ENCODE measurements at regions not wholly inside any gene's neighbourhood (a gene's known extent, or its start where the extent isn't known, plus 50 kb on each side); places are given as distances from the start of the nearest gene placed in this dataset.

DNA sequence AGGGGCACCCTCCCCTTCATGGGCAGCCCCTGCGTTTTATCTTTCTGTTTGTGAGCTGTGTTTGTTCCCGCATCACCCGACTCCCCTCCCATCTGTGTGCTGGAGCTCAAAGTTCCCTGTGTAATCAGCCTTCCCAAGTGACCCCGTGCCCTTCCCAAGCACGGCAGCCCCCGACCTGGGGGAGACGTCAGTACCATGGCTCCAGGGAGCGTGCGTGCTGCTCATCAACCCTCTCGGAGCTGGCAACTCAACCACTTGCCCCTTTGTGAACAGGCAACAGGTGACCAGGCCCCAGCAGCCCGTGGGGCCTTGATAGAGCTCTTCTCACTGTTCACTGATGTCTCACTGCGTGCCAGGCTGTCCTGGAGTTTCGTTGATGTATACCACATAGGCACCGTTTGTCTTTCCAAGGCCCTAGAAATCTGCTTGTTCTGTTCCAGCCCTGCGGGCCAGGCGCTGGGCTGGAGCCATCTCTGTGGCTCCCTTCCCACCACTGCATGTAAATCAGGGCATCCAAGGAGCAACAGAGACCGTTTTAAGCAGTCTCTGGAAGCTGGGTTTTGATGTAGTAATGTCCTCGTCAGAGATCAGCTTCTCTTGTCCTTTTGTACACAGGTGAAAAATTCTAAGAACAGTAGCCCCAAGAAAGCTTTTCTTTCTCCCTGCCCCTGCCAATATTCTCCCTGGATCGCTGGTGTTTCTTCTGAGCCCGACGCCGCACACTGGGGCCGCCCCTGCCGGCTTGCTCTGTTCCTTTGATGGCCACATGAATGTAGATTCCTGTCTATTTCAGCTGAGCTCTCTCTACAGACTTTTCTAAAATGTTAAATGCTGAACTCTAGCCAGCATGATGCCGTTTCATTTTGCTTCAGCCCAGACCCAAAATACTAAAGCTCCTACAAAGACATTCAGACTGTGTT lies 107.0 kb upstream of the PTPRM start:
- H3K4me3 ChIP-seq, result peak overlapping the region; percentile 33 to 41
- no peaks in the 10 kb centered on the region for H3K36me3 ChIP-seq
- peak; percentile 49 for ATAC-seq
- TF ChIP-seq POLR2AphosphoS5 (IDR thresholded peaks at IDR 0.05), result no peak
- TF ChIP-seq, protein P1, sequence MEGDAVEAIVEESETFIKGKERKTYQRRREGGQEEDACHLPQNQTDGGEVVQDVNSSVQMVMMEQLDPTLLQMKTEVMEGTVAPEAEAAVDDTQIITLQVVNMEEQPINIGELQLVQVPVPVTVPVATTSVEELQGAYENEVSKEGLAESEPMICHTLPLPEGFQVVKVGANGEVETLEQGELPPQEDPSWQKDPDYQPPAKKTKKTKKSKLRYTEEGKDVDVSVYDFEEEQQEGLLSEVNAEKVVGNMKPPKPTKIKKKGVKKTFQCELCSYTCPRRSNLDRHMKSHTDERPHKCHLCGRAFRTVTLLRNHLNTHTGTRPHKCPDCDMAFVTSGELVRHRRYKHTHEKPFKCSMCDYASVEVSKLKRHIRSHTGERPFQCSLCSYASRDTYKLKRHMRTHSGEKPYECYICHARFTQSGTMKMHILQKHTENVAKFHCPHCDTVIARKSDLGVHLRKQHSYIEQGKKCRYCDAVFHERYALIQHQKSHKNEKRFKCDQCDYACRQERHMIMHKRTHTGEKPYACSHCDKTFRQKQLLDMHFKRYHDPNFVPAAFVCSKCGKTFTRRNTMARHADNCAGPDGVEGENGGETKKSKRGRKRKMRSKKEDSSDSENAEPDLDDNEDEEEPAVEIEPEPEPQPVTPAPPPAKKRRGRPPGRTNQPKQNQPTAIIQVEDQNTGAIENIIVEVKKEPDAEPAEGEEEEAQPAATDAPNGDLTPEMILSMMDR (IDR thresholded peaks at IDR 0.05), result peak in 1 of 4 experiments; percentile 14
- 17 to 26% methylated on average over 6 to 12 of the region's 25 CpGs for WGBS, 2 donors (ENCODE audit: low coverage in 1 of 2)
- peaks cover 6 to 75% (median 7%) of the 10 kb centered on the region in 3 donors for H3K4me1 ChIP-seq
- H3K9me3 ChIP-seq, result no peaks in the 10 kb centered on the region
- peak overlapping the region; percentile 87 to 96 (median 88) for H3K27ac ChIP-seq
- H3K27me3 ChIP-seq, result no peaks in the 10 kb centered on the region

- ATAC-seq, result peak; percentile 83
- 40 to 60% methylated on average over 1 of the region's 1 CpG for WGBS, 2 donors (ENCODE audit: low coverage in 1 of 2)
- TF ChIP-seq, protein P1 (IDR thresholded peaks at IDR 0.05), result no peak
- TF ChIP-seq POLR2AphosphoS5 (IDR thresholded peaks at IDR 0.05), result peak; percentile 78
- no peak for TF ChIP-seq POLR2A (IDR thresholded peaks at IDR 0.05)
- Histone ChIP-seq H3K36me3 (no peaks in the 10 kb centered on the region), H3K27me3 (no peaks in the 10 kb centered on the region), H3K9me3 (no peaks in the 10 kb centered on the region), H3K4me3 (no peak overlapping the region), H3K27ac (peak overlapping the region; percentile 62 to 87 (median 82)), H3K4me1 (peaks cover 6 to 65% (median 7%) of the 10 kb centered on the region in 3 donors)
Measured at GRCh38 chr18:7464245-7464966, 102.7 kb upstream of the PTPRM start.

DNA sequence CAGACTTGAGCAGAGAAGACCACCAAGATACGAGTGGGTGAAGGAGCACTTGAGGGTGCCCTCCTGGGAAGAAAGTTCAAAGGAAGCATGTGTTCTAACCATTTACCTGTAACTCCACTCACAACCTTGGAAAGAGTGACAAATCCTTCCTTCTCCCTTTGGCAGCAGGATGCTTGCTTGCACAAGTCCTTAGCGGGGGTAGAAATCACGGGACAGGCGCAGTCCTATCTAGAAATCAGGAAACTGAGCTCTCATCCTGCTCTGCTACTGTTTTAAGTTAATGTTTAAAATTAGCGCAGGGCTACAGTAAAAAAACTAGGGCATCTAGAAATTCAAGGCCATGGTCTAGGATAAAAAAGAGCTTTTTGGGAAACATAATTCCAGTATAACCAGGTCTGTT lies 100.9 kb upstream of the PTPRM start:
- H3K27ac ChIP-seq, result peak overlapping the region in 2 of 4 donors; percentile 79 to 87
- H3K9me3 ChIP-seq, result no peaks in the 10 kb centered on the region
- H3K27me3 ChIP-seq, result no peaks in the 10 kb centered on the region
- H3K36me3 ChIP-seq, result no peaks in the 10 kb centered on the region
- H3K4me1 ChIP-seq, result peaks cover 0 to 60% (median 4%) of the 10 kb centered on the region in 3 donors
- TF ChIP-seq, protein P1 (IDR thresholded peaks at IDR 0.05), result no peak
- TF ChIP-seq POLR2A (IDR thresholded peaks at IDR 0.05), result no peak
- TF ChIP-seq POLR2AphosphoS5 (IDR thresholded peaks at IDR 0.05), result no peak
- no peak for TF ChIP-seq EP300 (IDR thresholded peaks at IDR 0.05)
- no peak overlapping the region for H3K4me3 ChIP-seq
- WGBS, 2 donors (ENCODE audit: low coverage in 1 of 2), result 56 to 83% methylated on average over 1 to 5 of the region's 5 CpGs
- no peak for ATAC-seq

GRCh38 chr18:7467708-7468466 lies 99.2 kb upstream of the PTPRM start:
- Histone ChIP-seq H3K27ac (no peak overlapping the region), H3K9me3 (no peaks in the 10 kb centered on the region), H3K36me3 (no peaks in the 10 kb centered on the region), H3K27me3 (no peaks in the 10 kb centered on the region), H3K4me1 (peaks cover 0 to 46% (median 4%) of the 10 kb centered on the region in 3 donors), H3K4me3 (no peak overlapping the region)
- WGBS, 2 donors (ENCODE audit: low coverage in 1 of 2), result 80% methylated on average over 10 to 15 of the region's 18 CpGs
- no peak for ATAC-seq
- TF ChIP-seq, protein P1 (IDR thresholded peaks at IDR 0.05), result no peak
- TF ChIP-seq EP300 (IDR thresholded peaks at IDR 0.05) (no peak), POLR2AphosphoS5 (IDR thresholded peaks at IDR 0.05) (no peak), POLR2A (IDR thresholded peaks at IDR 0.05) (no peak)

Measured in gastroesophageal sphincter (tissue), 4 donors.